Large intestine (tissue), 3 donors: ENCODE measurements at regions not wholly inside any gene's neighbourhood (a gene's known extent, or its start where the extent isn't known, plus 50 kb on each side); places are given as distances from the start of the nearest gene placed in this dataset.
"Not testable (repeated sequence)": the region's sequence is repeated elsewhere in the genome, so short reads cannot be mapped to it uniquely, and the experiment has no call there.

ENCODE experiments used
- DNase-seq, 2 donors: peaks; one replicate each; pipeline versions ENCODE4 v3.0.0 to v3.0.0-alpha.2; 2013
- H3K27ac ChIP-seq: one replicate; pipeline ENCODE4 v1.5.1; 2013; ENCODE audit warnings: low read length
- H3K27me3 ChIP-seq: 2 replicates; pipeline ENCODE4 v1.6.1; 2013; ENCODE audit warnings: low read length; ENCODE audit not compliant: control insufficient read depth, insufficient read depth
- H3K36me3 ChIP-seq: 2 replicates; pipeline ENCODE4 v1.6.1; 2013; ENCODE audit warnings: low read length; ENCODE audit not compliant: control insufficient read depth, insufficient read depth
- H3K4me1 ChIP-seq: one replicate; pipeline ENCODE4 v1.6.1; 2013; ENCODE audit warnings: low read length; ENCODE audit not compliant: control insufficient read depth, insufficient read depth
- H3K4me3 ChIP-seq: one replicate; pipeline ENCODE4 v1.5.1; 2013; ENCODE audit warnings: low read length
- H3K9me3 ChIP-seq: one replicate; pipeline ENCODE4 v1.6.1; 2013; ENCODE audit warnings: mild to moderate bottlenecking, low read depth, low read length, moderate library complexity; ENCODE audit not compliant: control insufficient read depth
- WGBS: methylation state at CpG from one replicate; pipeline ENCODE4 v1.1.5; 2013; ENCODE audit warnings: low lambda C conversion rate; ENCODE audit not compliant: insufficient coverage; 5-methylcytosine and 5-hydroxymethylcytosine counted together

- DNase-seq = no peak
- Histone ChIP-seq H3K27ac (no peak overlapping the region), H3K27me3 (no peaks in the 10 kb centered on the region), H3K4me1 (no peaks in the 10 kb centered on the region), H3K9me3 (no peaks in the 10 kb centered on the region), H3K4me3 (no peak overlapping the region), H3K36me3 (no peaks in the 10 kb centered on the region)
- WGBS = 87% methylated on average over 2 of the region's 3 CpGs
Measured at GRCh38 chr11:29634744-29635143, 382.1 kb downstream of the KCNA4 start.

- no peaks in the 10 kb centered on the region for H3K4me1 ChIP-seq
- no peak overlapping the region for H3K4me3 ChIP-seq
- no peak for DNase-seq
- no peak overlapping the region for H3K27ac ChIP-seq
- no peaks in the 10 kb centered on the region for H3K36me3 ChIP-seq
- H3K9me3 ChIP-seq = no peaks in the 10 kb centered on the region
- H3K27me3 ChIP-seq = no peaks in the 10 kb centered on the region
Measured at GRCh38 chr11:29634244-29634643, 382.6 kb downstream of the KCNA4 start.

GRCh38 chr11:29629286-29629685, 387.5 kb downstream of the KCNA4 start:
- Histone ChIP-seq H3K4me1 (no peaks in the 10 kb centered on the region), H3K27me3 (no peaks in the 10 kb centered on the region), H3K36me3 (no peaks in the 10 kb centered on the region), H3K4me3 (no peak overlapping the region), H3K9me3 (no peaks in the 10 kb centered on the region), H3K27ac (no peak overlapping the region)
- WGBS = no CpG with 5 or more reads among the region's 3 CpGs
- no peak for DNase-seq

- Histone ChIP-seq H3K27me3 (no peaks in the 10 kb centered on the region), H3K36me3 (no peaks in the 10 kb centered on the region), H3K4me1 (no peaks in the 10 kb centered on the region), H3K27ac (no peak overlapping the region), H3K9me3 (no peaks in the 10 kb centered on the region), H3K4me3 (no peak overlapping the region)
- DNase-seq = no peak
- no CpG with 5 or more reads among the region's 3 CpGs for WGBS
Measured at GRCh38 chr11:29628609-29629008, 388.2 kb downstream of the KCNA4 start.

GRCh38 chr11:29627541-29627940, 389.3 kb downstream of the KCNA4 start:
- Histone ChIP-seq H3K4me3 (no peak overlapping the region), H3K4me1 (no peaks in the 10 kb centered on the region), H3K27me3 (no peaks in the 10 kb centered on the region), H3K36me3 (no peaks in the 10 kb centered on the region), H3K9me3 (no peaks in the 10 kb centered on the region), H3K27ac (no peak overlapping the region)
- WGBS = no CpG with 5 or more reads among the region's 1 CpG
- no peak for DNase-seq

DNA sequence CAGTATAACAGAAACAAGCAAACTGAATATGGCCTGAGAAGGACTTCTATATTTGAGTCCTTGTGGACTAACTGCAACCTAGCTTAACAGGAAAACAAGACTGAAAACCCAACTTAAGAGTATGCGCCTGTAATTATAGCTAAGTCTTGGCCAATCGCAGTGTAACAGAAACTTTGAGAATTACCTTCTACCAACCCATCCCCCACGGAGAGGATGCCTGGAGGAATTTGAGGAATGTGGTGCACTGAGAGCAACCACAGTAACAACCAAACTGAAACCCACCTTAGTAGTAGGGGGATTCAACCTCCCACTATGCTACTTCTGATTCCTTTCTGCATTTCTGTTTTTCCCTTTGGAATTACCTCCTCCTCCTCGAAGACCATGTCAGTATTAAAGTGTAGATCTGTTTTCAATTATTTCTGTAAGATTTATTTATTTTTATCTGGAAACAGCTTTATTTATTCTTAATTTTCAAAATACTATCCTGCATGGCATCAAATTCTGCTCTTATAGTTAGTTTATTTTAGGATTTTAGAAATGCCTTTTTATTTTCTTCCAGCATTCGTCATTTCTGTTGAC, 393.6 kb downstream of the KCNA4 start:
- Histone ChIP-seq H3K36me3 (no peaks in the 10 kb centered on the region), H3K4me1 (no peaks in the 10 kb centered on the region), H3K4me3 (no peak overlapping the region), H3K9me3 (no peaks in the 10 kb centered on the region), H3K27me3 (no peaks in the 10 kb centered on the region), H3K27ac (no peak overlapping the region)
- WGBS = 83% methylated on average over 1 of the region's 5 CpGs
- no peak for DNase-seq

- Histone ChIP-seq H3K4me1 (no peaks in the 10 kb centered on the region), H3K4me3 (no peak overlapping the region), H3K36me3 (no peaks in the 10 kb centered on the region), H3K27me3 (no peaks in the 10 kb centered on the region), H3K27ac (no peak overlapping the region), H3K9me3 (no peaks in the 10 kb centered on the region)
- no peak for DNase-seq
Measured at GRCh38 chr11:29616611-29617010, 400.2 kb downstream of the KCNA4 start.

GRCh38 chr11:29612423-29612822, 404.4 kb downstream of the KCNA4 start:
- WGBS = 94% methylated on average over 2 of the region's 2 CpGs
- H3K27me3 ChIP-seq = no peaks in the 10 kb centered on the region
- H3K36me3 ChIP-seq = no peaks in the 10 kb centered on the region
- no peak overlapping the region for H3K4me3 ChIP-seq
- H3K9me3 ChIP-seq = no peaks in the 10 kb centered on the region
- H3K4me1 ChIP-seq = no peaks in the 10 kb centered on the region
- H3K27ac ChIP-seq = no peak overlapping the region
- DNase-seq = no peak

DNA sequence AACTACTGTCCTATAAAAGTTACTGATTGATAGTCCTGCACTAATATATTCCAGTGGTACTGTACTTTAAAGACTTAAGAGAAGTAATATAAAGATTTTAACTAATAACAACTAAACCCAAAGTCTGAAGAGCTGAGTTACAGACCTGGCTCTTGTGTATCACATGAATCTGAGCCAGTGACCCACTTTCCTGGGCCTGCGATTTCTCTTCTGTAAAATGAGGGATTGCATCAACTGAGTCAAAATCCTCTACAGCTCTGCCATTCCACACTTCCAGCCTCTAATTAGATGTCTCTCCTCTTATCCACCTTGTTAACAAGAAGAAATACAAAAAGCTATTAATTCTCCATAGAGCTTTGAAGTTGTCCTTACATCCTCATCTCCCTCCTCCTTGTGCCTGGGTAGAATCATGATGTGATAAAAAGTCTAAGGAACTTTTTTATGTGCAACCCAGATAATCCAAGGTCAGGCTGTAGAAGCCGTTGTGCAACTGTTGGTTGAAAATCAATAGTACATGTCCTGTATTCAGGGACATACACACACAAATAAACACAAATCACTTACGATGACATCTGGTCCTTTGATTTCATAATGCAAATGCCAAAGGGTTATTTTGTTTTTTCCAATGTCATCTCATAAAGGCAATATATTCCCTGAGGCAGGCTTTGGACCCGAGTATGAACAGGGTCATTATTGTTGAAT, 410.3 kb downstream of the KCNA4 start:
- no peak for DNase-seq
- no CpG with 5 or more reads among the region's 4 CpGs for WGBS
- Histone ChIP-seq H3K4me1 (no peaks in the 10 kb centered on the region), H3K36me3 (no peaks in the 10 kb centered on the region), H3K27me3 (no peaks in the 10 kb centered on the region), H3K9me3 (no peaks in the 10 kb centered on the region), H3K4me3 (no peak overlapping the region), H3K27ac (no peak overlapping the region)

DNA sequence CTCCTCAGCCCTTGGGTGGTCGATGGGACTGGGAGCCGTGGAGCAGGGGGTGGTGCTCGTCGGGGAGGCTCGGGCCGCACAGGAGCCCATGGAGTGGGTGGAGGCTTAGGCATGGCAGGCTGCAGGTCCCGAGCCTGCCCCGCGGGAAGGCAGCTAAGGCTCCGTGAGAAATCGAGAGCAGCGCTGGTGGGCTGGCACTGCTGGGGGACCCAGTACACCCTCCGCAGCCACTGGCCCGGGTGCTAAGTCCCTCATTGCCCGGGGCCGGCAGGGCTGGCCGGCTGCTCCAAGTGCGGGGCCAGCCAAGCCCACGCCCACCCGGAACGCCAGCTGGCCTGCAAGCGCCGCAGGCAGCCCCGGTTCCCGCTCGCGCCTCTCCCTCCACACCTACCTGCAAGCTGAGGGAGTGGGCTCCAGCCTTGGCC, 416.7 kb downstream of the KCNA4 start:
- not testable (repeated sequence) for H3K36me3 ChIP-seq, H3K4me1 ChIP-seq, H3K9me3 ChIP-seq, H3K4me3 ChIP-seq, H3K27me3 ChIP-seq, DNase-seq, H3K27ac ChIP-seq
- WGBS = no CpG with 5 or more reads among the region's 27 CpGs

DNA sequence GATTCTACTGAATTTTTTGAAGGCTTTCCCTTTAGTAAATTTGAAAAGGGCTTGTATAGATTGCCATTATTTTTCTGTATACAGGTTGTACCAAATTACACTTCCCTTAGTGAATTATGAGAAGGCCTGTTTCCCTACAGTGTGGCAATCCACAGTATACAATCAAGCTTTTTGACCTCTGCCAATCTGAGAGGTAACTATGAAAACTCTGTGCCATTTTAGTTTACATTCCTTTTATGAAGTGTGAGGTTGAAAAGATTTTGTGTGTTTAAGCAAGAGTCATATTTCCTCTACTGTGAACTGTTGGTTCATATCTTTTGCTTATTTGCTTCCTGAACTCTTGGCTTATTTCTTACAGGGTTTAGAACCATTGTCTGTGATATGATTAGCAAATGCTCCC, 432.5 kb downstream of the KCNA4 start:
- H3K27ac ChIP-seq = no peak overlapping the region
- H3K36me3 ChIP-seq = no peaks in the 10 kb centered on the region
- no peak for DNase-seq
- no peaks in the 10 kb centered on the region for H3K4me1 ChIP-seq
- no peak overlapping the region for H3K4me3 ChIP-seq
- no peaks in the 10 kb centered on the region for H3K9me3 ChIP-seq
- H3K27me3 ChIP-seq = no peaks in the 10 kb centered on the region
